H1 (cell line): ENCODE measurements at regions not wholly inside any gene's neighbourhood (a gene's known extent, or its start where the extent isn't known, plus 50 kb on each side); places are given as distances from the start of the nearest gene placed in this dataset.

ENCODE experiments used
- CTCF ChIA-PET: fragments of 300-600 bp; sonication (Branson Sonifier 250); formaldehyde crosslinking; loops from one replicate; lab custom pipeline; 2021; ENCODE audit not compliant: partially characterized antibody; lab: Charles Lee
- POLR2A ChIA-PET: fragments of 300-600 bp; sonication (Branson Sonifier 250); formaldehyde crosslinking; loops from one replicate; lab custom pipeline; 2021; ENCODE audit warnings: inconsistent platforms; ENCODE audit not compliant: partially characterized antibody; lab: Charles Lee
- DNase-seq, 2 experiments: peaks; one replicate each; pipeline versions ENCODE4 v3.0.0 to v3.0.0-alpha.2; 2010 to 2022; ENCODE audit warnings: low spot score in 2 of 2, low read depth in 1 of 2, mixed read lengths in 1 of 2
- FAIRE-seq: peaks from 2 replicates; lab custom pipeline; 2011; peaks lifted over from hg19 to GRCh38; lab: Jason Lieb, UNC
- H2AFZ ChIP-seq: 2 replicates; pipeline ENCODE4 v1.8.1; 2012; ENCODE audit warnings: low read length, inconsistent platforms
- H2AK5ac ChIP-seq: 2 replicates; pipeline ENCODE4 v1.6.1; 2013; ENCODE audit warnings: low read depth, low read length
- H2BK120ac ChIP-seq: replicated peaks from 2 replicates; pipeline ENCODE3; 2013; ENCODE audit warnings: low read depth, low read length, inconsistent platforms
- H2BK12ac ChIP-seq: 2 replicates; pipeline ENCODE4 v1.6.1; 2013; ENCODE audit warnings: low read depth, low read length
- H2BK15ac ChIP-seq: 2 replicates; pipeline ENCODE4 v1.6.1; 2013; ENCODE audit warnings: low read length
- H2BK20ac ChIP-seq: 2 replicates; pipeline ENCODE4 v1.6.1; 2013; ENCODE audit warnings: low read length
- H2BK5ac ChIP-seq: 2 replicates; pipeline ENCODE4 v1.6.1; 2013; ENCODE audit warnings: low read depth, low read length
- H3K14ac ChIP-seq: 2 replicates; pipeline ENCODE4 v1.6.1; 2013; ENCODE audit warnings: inconsistent platforms; ENCODE audit not compliant: insufficient read length
- H3K18ac ChIP-seq: 2 replicates; pipeline ENCODE4 v1.6.1; 2013; ENCODE audit warnings: low read length; ENCODE audit errors: extremely low read depth
- H3K23ac ChIP-seq: 2 replicates; pipeline ENCODE4 v1.6.1; 2013; ENCODE audit warnings: inconsistent platforms; ENCODE audit not compliant: insufficient read length
- H3K23me2 ChIP-seq: 2 replicates; pipeline ENCODE4 v1.6.1; 2013; ENCODE audit warnings: low read depth, low read length
- H3K27ac ChIP-seq: 2 replicates; pipeline ENCODE4 v1.6.1; 2011; ENCODE audit warnings: low read depth, low read length, inconsistent platforms
- H3K27me3 ChIP-seq, 4 experiments: replicated peaks in 1 of 4; 1 replicate in 1 of 4; 2 replicates in 3 of 4; pipeline versions ENCODE4 v1.6.1 to v1.8.1; 2011 to 2013; ENCODE audit warnings: low read length in 3 of 4, mild to moderate bottlenecking in 3 of 4, inconsistent platforms in 2 of 4, mixed read lengths in 2 of 4, moderate library complexity in 1 of 4; ENCODE audit not compliant: control insufficient read depth in 3 of 4, insufficient read depth in 3 of 4; ENCODE audit errors: extremely low read depth in 1 of 4
- H3K36me3 ChIP-seq, 4 experiments: 2 replicates each; pipeline versions ENCODE4 v1.6.1 to v1.8.1; 2011 to 2013; ENCODE audit warnings: mild to moderate bottlenecking in 4 of 4, low read length in 3 of 4, moderate library complexity in 2 of 4, control low read depth in 1 of 4, inconsistent platforms in 1 of 4; ENCODE audit not compliant: insufficient read depth in 4 of 4, control insufficient read depth in 2 of 4
- H3K4ac ChIP-seq: replicated peaks from 2 replicates; pipeline ENCODE3; 2013; ENCODE audit warnings: low read length, low read depth, mixed read lengths, inconsistent platforms; ENCODE audit not compliant: insufficient read length
- H3K4me1 ChIP-seq, 4 experiments: replicated peaks in 1 of 4; 1 replicate in 1 of 4; 2 replicates in 3 of 4; pipeline versions ENCODE4 v1.6.1 to v1.8.1; 2011 to 2013; ENCODE audit warnings: low read length in 3 of 4, inconsistent platforms in 2 of 4, mixed read lengths in 1 of 4; ENCODE audit not compliant: insufficient read depth in 4 of 4, control insufficient read depth in 3 of 4
- H3K4me2 ChIP-seq, 2 experiments: 2 replicates each; pipeline versions ENCODE4 v1.6.1 to v1.8.1; 2011 to 2013; ENCODE audit warnings: low read depth in 2 of 2, low read length in 2 of 2, control low read depth in 1 of 2, inconsistent platforms in 1 of 2, mild to moderate bottlenecking in 1 of 2; ENCODE audit not compliant: insufficient read depth in 1 of 2
- H3K4me3 ChIP-seq, 4 experiments: fragments of 200-600, 300-600 bp in 1 of 4; sonication (generic), shearing (Covaris generic), sonication (Bioruptor Twin) in 1 of 4; 2 replicates each; pipeline versions ENCODE4 v1.5.1 to v1.8.1; 2011 to 2016; ENCODE audit warnings: low read length in 4 of 4, low read depth in 3 of 4, control low read depth in 2 of 4, inconsistent platforms in 2 of 4, mild to moderate bottlenecking in 2 of 4, mixed read lengths in 1 of 4, moderate library complexity in 1 of 4; ENCODE audit not compliant: insufficient read depth in 2 of 4; ENCODE audit errors: extremely low read depth in 1 of 4
- H3K56ac ChIP-seq: replicated peaks from 2 replicates; pipeline ENCODE3; 2013; ENCODE audit warnings: low read depth, mild to moderate bottlenecking, mixed read lengths, low read length, inconsistent platforms; ENCODE audit not compliant: insufficient read length
- H3K79me1 ChIP-seq: 2 replicates; pipeline ENCODE4 v1.6.1; 2013; ENCODE audit warnings: low read depth, low read length, control low read depth
- H3K79me2 ChIP-seq, 2 experiments: 2 replicates each; pipeline versions ENCODE4 v1.6.1 to v1.8.1; 2012 to 2013; ENCODE audit warnings: low read length in 2 of 2, mild to moderate bottlenecking in 2 of 2, inconsistent platforms in 1 of 2; ENCODE audit not compliant: insufficient read depth in 2 of 2, control insufficient read depth in 1 of 2
- H3K9ac ChIP-seq, 4 experiments: replicated peaks in 1 of 4; 1 replicate in 1 of 4; 2 replicates in 3 of 4; pipeline versions ENCODE4 v1.6.1 to v1.8.1; 2011 to 2013; ENCODE audit warnings: low read depth in 3 of 4, low read length in 3 of 4, control low read depth in 2 of 4, mild to moderate bottlenecking in 2 of 4, moderate library complexity in 2 of 4, inconsistent platforms in 1 of 4; ENCODE audit errors: extremely low read depth in 1 of 4
- H3K9me3 ChIP-seq, 2 experiments: 2 replicates each; pipeline versions ENCODE4 v1.6.1 to v1.8.1; 2012 to 2013; ENCODE audit warnings: mild to moderate bottlenecking in 2 of 2, moderate library complexity in 2 of 2, control low read depth in 1 of 2, inconsistent platforms in 1 of 2, low read depth in 1 of 2, low read length in 1 of 2, mixed read lengths in 1 of 2; ENCODE audit not compliant: insufficient read depth in 2 of 2
- H4K20me1 ChIP-seq, 2 experiments: replicated peaks in 1 of 2; 2 replicates each; pipeline versions ENCODE3 to v1.8.1; 2011 to 2013; ENCODE audit warnings: inconsistent platforms in 2 of 2, low read length in 2 of 2, mild to moderate bottlenecking in 1 of 2; ENCODE audit not compliant: insufficient read depth in 2 of 2, control insufficient read depth in 1 of 2
- H4K5ac ChIP-seq: 2 replicates; pipeline ENCODE4 v1.6.1; 2013; ENCODE audit warnings: low read length, low read depth, mixed read lengths, inconsistent platforms; ENCODE audit not compliant: insufficient read length
- H4K8ac ChIP-seq: 2 replicates; pipeline ENCODE4 v1.8.0; 2013; ENCODE audit warnings: mild to moderate bottlenecking, moderate library complexity, low read length, inconsistent platforms; ENCODE audit not compliant: insufficient read depth; ENCODE audit errors: extremely low read depth
- H4K91ac ChIP-seq: replicated peaks from 2 replicates; pipeline ENCODE3; 2013; ENCODE audit warnings: low read length, mixed read lengths, inconsistent platforms; ENCODE audit not compliant: insufficient read length
- ASH2L ChIP-seq: fragments of 200-600, 300-600 bp; sonication (generic); IDR thresholded peaks from one replicate; pipeline ENCODE4 v1.7.1; 2017; ENCODE audit warnings: low read length
- BACH1 ChIP-seq: IDR thresholded peaks from 2 replicates; pipeline ENCODE4 v1.6.1; 2012; ENCODE audit warnings: low read length, improper control_type of control experiment
- EGR1 ChIP-seq: IDR thresholded peaks from 2 replicates; pipeline ENCODE4 v1.6.1; 2011; ENCODE audit warnings: low read depth, low read length, borderline replicate concordance
- NRF1 ChIP-seq: IDR thresholded peaks from 2 replicates; pipeline ENCODE4 v1.6.1; 2011; ENCODE audit warnings: mild to moderate bottlenecking, low read depth, low read length, improper control_type of control experiment
- POLR2A ChIP-seq, 2 experiments: IDR thresholded peaks; 1 replicate in 1 of 2; 2 replicates in 1 of 2; pipeline ENCODE4 v1.6.1; 2011; ENCODE audit warnings: low read depth in 2 of 2, low read length in 2 of 2, mild to moderate bottlenecking in 2 of 2; ENCODE audit errors: control extremely low read depth in 1 of 2
- SIRT6 ChIP-seq: IDR thresholded peaks from one replicate; pipeline ENCODE4 v1.7.1; 2012; ENCODE audit warnings: low read length, inconsistent platforms
- WGBS, 2 experiments: shearing (Covaris generic) in 1 of 2; methylation state at CpG; one replicate each; pipeline versions ENCODE4 v1.1.6 to v1.1.7; 2013 to 2015; ENCODE audit warnings: low lambda C conversion rate in 2 of 2, mixed read lengths in 2 of 2, inconsistent platforms in 1 of 2, low coverage in 1 of 2, missing lambda C conversion rate in 1 of 2; ENCODE audit not compliant: insufficient replicate concordance in 2 of 2, insufficient coverage in 1 of 2, insufficient read length in 1 of 2; ENCODE audit errors: extremely low coverage in 1 of 2, missing lambda C conversion rate in 1 of 2; 5-methylcytosine and 5-hydroxymethylcytosine counted together
- TF ChIP-seq, protein P1 (sequence below), 3 experiments: IDR thresholded peaks; 1 replicate in 2 of 3; 2 replicates in 1 of 3; pipeline versions ENCODE4 v1.5.1 to v1.6.1; 2011; ENCODE audit warnings: low read length in 3 of 3, mild to moderate bottlenecking in 3 of 3, inconsistent platforms in 2 of 3, low read depth in 1 of 3, moderate library complexity in 1 of 3; ENCODE audit not compliant: insufficient read depth in 1 of 3; ENCODE audit errors: control extremely low read depth in 1 of 3

DNA sequence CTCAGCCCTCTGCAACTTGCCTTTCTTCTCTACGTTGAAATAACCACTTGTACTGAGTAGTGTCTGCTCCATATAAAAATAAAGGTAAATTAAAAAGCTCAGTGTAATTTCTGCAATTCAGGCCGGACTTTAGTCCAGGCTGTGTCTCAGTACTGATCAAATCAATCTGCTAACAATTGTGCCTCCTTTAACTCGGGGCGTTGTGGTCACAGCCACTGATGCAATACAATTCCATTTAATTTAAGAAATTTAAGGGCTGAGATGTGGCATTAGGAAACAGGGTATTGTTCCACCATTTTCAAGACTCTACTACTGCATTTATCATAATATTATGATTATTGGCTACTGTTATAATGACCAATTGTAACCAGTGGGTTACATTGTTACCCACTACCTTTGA is 60.0 kb upstream of the NPAS2 start:
- H3K23ac ChIP-seq, result no peak overlapping the region
- H2BK5ac ChIP-seq, result no peak overlapping the region
- H3K56ac ChIP-seq, result no peak overlapping the region
- no peak overlapping the region for H2AFZ ChIP-seq
- H3K18ac ChIP-seq, result no peak overlapping the region
- H3K27me3 ChIP-seq, result no peaks in the 10 kb centered on the region
- no peaks in the 10 kb centered on the region for H3K4me1 ChIP-seq
- H3K79me1 ChIP-seq, result no peaks in the 10 kb centered on the region
- no peaks in the 10 kb centered on the region for H4K20me1 ChIP-seq
- no peak overlapping the region for H4K91ac ChIP-seq
- H2BK15ac ChIP-seq, result no peak overlapping the region
- no peaks in the 10 kb centered on the region for H3K79me2 ChIP-seq
- H3K9me3 ChIP-seq, result no peaks in the 10 kb centered on the region
- no peak overlapping the region for H3K4me3 ChIP-seq
- peak in 1 of 2 experiments; percentile 1 for DNase-seq
- no peak overlapping the region for H2BK12ac ChIP-seq
- H4K5ac ChIP-seq, result no peak overlapping the region
- no peaks in the 10 kb centered on the region for H3K23me2 ChIP-seq
- 84% methylated on average over 4 of the region's 4 CpGs; no CpG with 5 or more reads in 1 of the 2 experiments for WGBS, 2 experiments
- H3K4ac ChIP-seq, result no peak overlapping the region
- TF ChIP-seq ASH2L (no peak), BACH1 (no peak), SIRT6 (no peak), POLR2A (IDR thresholded peaks at IDR 0.05; ENCODE audit: control extremely low read depth in 1 of 2, low read depth in 2 of 2, low read length in 2 of 2) (no peak), EGR1 (no peak), NRF1 (no peak)
- TF ChIP-seq, protein P1, sequence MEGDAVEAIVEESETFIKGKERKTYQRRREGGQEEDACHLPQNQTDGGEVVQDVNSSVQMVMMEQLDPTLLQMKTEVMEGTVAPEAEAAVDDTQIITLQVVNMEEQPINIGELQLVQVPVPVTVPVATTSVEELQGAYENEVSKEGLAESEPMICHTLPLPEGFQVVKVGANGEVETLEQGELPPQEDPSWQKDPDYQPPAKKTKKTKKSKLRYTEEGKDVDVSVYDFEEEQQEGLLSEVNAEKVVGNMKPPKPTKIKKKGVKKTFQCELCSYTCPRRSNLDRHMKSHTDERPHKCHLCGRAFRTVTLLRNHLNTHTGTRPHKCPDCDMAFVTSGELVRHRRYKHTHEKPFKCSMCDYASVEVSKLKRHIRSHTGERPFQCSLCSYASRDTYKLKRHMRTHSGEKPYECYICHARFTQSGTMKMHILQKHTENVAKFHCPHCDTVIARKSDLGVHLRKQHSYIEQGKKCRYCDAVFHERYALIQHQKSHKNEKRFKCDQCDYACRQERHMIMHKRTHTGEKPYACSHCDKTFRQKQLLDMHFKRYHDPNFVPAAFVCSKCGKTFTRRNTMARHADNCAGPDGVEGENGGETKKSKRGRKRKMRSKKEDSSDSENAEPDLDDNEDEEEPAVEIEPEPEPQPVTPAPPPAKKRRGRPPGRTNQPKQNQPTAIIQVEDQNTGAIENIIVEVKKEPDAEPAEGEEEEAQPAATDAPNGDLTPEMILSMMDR (IDR thresholded peaks at IDR 0.05; ENCODE audit: control extremely low read depth in 1 of 3, insufficient read depth in 1 of 3, low read depth in 1 of 3, low read length in 3 of 3), result no peak
- TF ChIP-seq, all 59 proteins: peak for 0
- Histone ChIP-seq H3K9ac (no peak overlapping the region), H2BK20ac (no peak overlapping the region), H2BK120ac (no peak overlapping the region), H2AK5ac (no peak overlapping the region), H4K8ac (no peak overlapping the region), H3K14ac (no peak overlapping the region), H3K4me2 (no peak overlapping the region), H3K27ac (no peak overlapping the region), H3K36me3 (no peaks in the 10 kb centered on the region)
- CTCF ChIA-PET, result interaction anchor here (1.8 kb wide), 1 partner anchor 8 kb away, joined by 5 read pairs; no protein-coding TSS in a partner anchor
- POLR2A ChIA-PET, result no interaction called here
- no peak for FAIRE-seq
